GM23338 (cell line): ENCODE measurements at regions not wholly inside any gene's neighbourhood (a gene's known extent, or its start where the extent isn't known, plus 50 kb on each side); places are given as distances from the start of the nearest gene placed in this dataset.

Experiments used
- ATAC-seq: fragments of 200-7000 bp; cut with Tn5 transposase; 3 replicates; pipeline ENCODE4 v1.9.1; 2020
- DNase-seq: peaks from one replicate; pipeline ENCODE4 v3.0.0-alpha.2; 2015; ENCODE audit warnings: low spot score
- H2AFZ ChIP-seq: fragments of 200-600 bp; sonication (generic); 2 replicates; pipeline ENCODE4 v1.8.0; 2016; ENCODE audit warnings: antibody characterized with exemption, mild to moderate bottlenecking, moderate library complexity
- H3F3A ChIP-seq: fragments of 200-600 bp; sonication (generic); replicated peaks from 2 replicates; pipeline ENCODE4 v1.8.0; 2017; ENCODE audit warnings: antibody characterized with exemption, mixed run types, low read depth
- H3K27ac ChIP-seq: fragments of 200-600 bp; sonication (generic); 2 replicates; pipeline ENCODE4 v1.6.1; 2016; ENCODE audit warnings: low read depth
- H3K27me3 ChIP-seq: fragments of 200-600 bp; sonication (generic); 2 replicates; pipeline ENCODE4 v1.8.0; 2016; ENCODE audit warnings: mild to moderate bottlenecking, mixed run types, moderate library complexity; ENCODE audit not compliant: insufficient read depth
- H3K36me3 ChIP-seq: fragments of 200-600 bp; sonication (generic); 2 replicates; pipeline ENCODE4 v1.8.0; 2016; ENCODE audit warnings: mild to moderate bottlenecking; ENCODE audit not compliant: insufficient read depth
- H3K4me1 ChIP-seq: fragments of 200-600 bp; sonication (generic); 2 replicates; pipeline ENCODE4 v1.8.0; 2016; ENCODE audit warnings: mild to moderate bottlenecking, moderate library complexity; ENCODE audit not compliant: insufficient read depth
- H3K4me2 ChIP-seq: fragments of 200-600 bp; sonication (generic); 2 replicates; pipeline ENCODE4 v1.7.1; 2017; ENCODE audit warnings: mixed run types
- H3K4me3 ChIP-seq: fragments of 200-600 bp; sonication (generic); 2 replicates; pipeline ENCODE4 v1.6.1; 2016; ENCODE audit warnings: mixed run types
- H3K79me2 ChIP-seq: fragments of 200-600 bp; sonication (generic); replicated peaks from 2 replicates; pipeline ENCODE4 v1.8.0; 2017; ENCODE audit warnings: mild to moderate bottlenecking; ENCODE audit not compliant: insufficient read depth
- H3K9me2 ChIP-seq: fragments of 200-600 bp; sonication (generic); 2 replicates; pipeline ENCODE4 v1.8.0; 2017; ENCODE audit not compliant: insufficient read depth
- H4K20me1 ChIP-seq: fragments of 200-600 bp; sonication (generic); replicated peaks from 2 replicates; pipeline ENCODE4 v1.8.0; 2017; ENCODE audit warnings: mild to moderate bottlenecking; ENCODE audit not compliant: insufficient read depth
- H3K27ac Mint-ChIP-seq: 2 replicates; pipeline ENCODE4 v1.8.0; 2020; ENCODE audit warnings: inconsistent platforms, mild to moderate bottlenecking, moderate library complexity, mixed read lengths
- H3K27me3 Mint-ChIP-seq: 3 replicates; pipeline ENCODE4 v1.8.0; 2022; ENCODE audit warnings: low read depth, mild to moderate bottlenecking, moderate library complexity, mixed read lengths, inconsistent platforms; ENCODE audit not compliant: insufficient read depth, poor library complexity
- H3K36me3 Mint-ChIP-seq: 3 replicates; pipeline ENCODE4 v1.8.0; 2021; ENCODE audit warnings: low read depth, mild to moderate bottlenecking, inconsistent platforms, moderate library complexity, mixed read lengths
- H3K4me1 Mint-ChIP-seq: 3 replicates; pipeline ENCODE4 v1.8.0; 2020; ENCODE audit warnings: mild to moderate bottlenecking, inconsistent platforms, mixed read lengths
- H3K4me3 Mint-ChIP-seq: 3 replicates; pipeline ENCODE4 v1.8.0; 2021; ENCODE audit warnings: moderate library complexity, mild to moderate bottlenecking, inconsistent platforms, mixed read lengths
- H3K9me3 Mint-ChIP-seq: 3 replicates; pipeline ENCODE4 v1.8.0; 2020; ENCODE audit warnings: moderate library complexity, mild to moderate bottlenecking, inconsistent platforms, mixed read lengths
- CREB1 ChIP-seq: fragments of 250-450 bp; sonication (Bioruptor Pico); IDR thresholded peaks from 2 replicates; pipeline ENCODE4 v1.5.0; 2020; ENCODE audit warnings: low read depth, mild to moderate bottlenecking, moderate library complexity
- JUNB ChIP-seq: IDR thresholded peaks from one replicate; pipeline ENCODE4 v1.6.1; 2016; ENCODE audit warnings: antibody characterized with exemption; ENCODE audit not compliant: unreplicated experiment
- NANOG ChIP-seq: IDR thresholded peaks from 2 replicates; pipeline ENCODE4 v1.6.1; 2016; ENCODE audit warnings: antibody characterized with exemption, borderline replicate concordance
- STAT1 ChIP-seq: IDR thresholded peaks from one replicate; pipeline ENCODE4 v1.6.1; 2016; ENCODE audit warnings: antibody characterized with exemption; ENCODE audit not compliant: unreplicated experiment
- ZNF114 ChIP-seq: fragments of 250-450 bp; sonication (Bioruptor Pico); IDR thresholded peaks from 2 replicates; pipeline ENCODE4 v1.5.0; 2020; ENCODE audit warnings: mild to moderate bottlenecking, moderate library complexity
- ZNF331 ChIP-seq: fragments of 250-450 bp; sonication (Bioruptor Pico); IDR thresholded peaks from 2 replicates; pipeline ENCODE4 v1.5.0; 2020; ENCODE audit warnings: low read depth, mild to moderate bottlenecking, moderate library complexity
- ZNF462 ChIP-seq: fragments of 250-450 bp; sonication (Bioruptor Pico); IDR thresholded peaks from 2 replicates; pipeline ENCODE4 v1.5.0; 2020; ENCODE audit warnings: mild to moderate bottlenecking, moderate library complexity
- TF ChIP-seq, protein P1 (sequence below): IDR thresholded peaks from 2 replicates; pipeline ENCODE4 v1.6.1; 2016; ENCODE audit warnings: antibody characterized with exemption
- TF ChIP-seq, protein P2 (sequence below), 2 experiments: fragments of 200-600 bp in 1 of 2; sonication (generic) in 1 of 2; conservative IDR thresholded peaks; 2 replicates each; pipeline versions ENCODE4 v1.5.1 to v1.6.1; 2016 to 2017; ENCODE audit warnings: antibody characterized with exemption in 2 of 2, low read depth in 2 of 2, mild to moderate bottlenecking in 2 of 2, moderate library complexity in 1 of 2

GRCh38 chr15:62342959-62343358 lies 177.9 kb upstream of the C2CD4B start (continued):
- TF ChIP-seq ZNF462 (CRISPR knock-in tag) (no peak), ZNF331 (CRISPR knock-in tag) (no peak), NANOG (no peak)

DNA sequence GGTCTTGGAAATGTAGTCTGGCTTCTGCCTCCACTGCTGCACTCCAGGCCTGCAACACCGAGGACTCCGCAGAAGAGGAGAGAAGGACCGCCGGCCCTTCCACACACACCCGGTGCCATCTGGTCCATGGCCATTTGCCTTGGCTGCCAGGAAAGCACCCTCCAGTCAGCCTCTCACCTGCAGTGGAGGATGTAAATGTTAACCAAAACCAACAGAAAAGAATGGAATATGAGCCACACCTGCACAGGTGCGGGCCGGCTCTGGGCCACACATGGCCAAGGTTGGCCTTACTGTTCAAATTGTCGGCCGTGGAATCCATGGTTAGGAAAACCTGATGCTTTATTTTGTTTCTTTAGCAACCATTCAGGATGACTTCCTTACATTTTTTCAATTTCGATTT lies 178.3 kb upstream of the C2CD4B start:
- H3K36me3 Mint-ChIP-seq: no peaks in the 10 kb centered on the region
- ATAC-seq: no peak
- TF ChIP-seq JUNB (no peak), ZNF331 (CRISPR knock-in tag) (no peak), CREB1 (CRISPR knock-in tag) (no peak), ZNF114 (CRISPR knock-in tag) (no peak), STAT1 (no peak)
- TF ChIP-seq, protein P1, sequence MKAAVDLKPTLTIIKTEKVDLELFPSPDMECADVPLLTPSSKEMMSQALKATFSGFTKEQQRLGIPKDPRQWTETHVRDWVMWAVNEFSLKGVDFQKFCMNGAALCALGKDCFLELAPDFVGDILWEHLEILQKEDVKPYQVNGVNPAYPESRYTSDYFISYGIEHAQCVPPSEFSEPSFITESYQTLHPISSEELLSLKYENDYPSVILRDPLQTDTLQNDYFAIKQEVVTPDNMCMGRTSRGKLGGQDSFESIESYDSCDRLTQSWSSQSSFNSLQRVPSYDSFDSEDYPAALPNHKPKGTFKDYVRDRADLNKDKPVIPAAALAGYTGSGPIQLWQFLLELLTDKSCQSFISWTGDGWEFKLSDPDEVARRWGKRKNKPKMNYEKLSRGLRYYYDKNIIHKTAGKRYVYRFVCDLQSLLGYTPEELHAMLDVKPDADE: no peak
- TF ChIP-seq, protein P2, sequence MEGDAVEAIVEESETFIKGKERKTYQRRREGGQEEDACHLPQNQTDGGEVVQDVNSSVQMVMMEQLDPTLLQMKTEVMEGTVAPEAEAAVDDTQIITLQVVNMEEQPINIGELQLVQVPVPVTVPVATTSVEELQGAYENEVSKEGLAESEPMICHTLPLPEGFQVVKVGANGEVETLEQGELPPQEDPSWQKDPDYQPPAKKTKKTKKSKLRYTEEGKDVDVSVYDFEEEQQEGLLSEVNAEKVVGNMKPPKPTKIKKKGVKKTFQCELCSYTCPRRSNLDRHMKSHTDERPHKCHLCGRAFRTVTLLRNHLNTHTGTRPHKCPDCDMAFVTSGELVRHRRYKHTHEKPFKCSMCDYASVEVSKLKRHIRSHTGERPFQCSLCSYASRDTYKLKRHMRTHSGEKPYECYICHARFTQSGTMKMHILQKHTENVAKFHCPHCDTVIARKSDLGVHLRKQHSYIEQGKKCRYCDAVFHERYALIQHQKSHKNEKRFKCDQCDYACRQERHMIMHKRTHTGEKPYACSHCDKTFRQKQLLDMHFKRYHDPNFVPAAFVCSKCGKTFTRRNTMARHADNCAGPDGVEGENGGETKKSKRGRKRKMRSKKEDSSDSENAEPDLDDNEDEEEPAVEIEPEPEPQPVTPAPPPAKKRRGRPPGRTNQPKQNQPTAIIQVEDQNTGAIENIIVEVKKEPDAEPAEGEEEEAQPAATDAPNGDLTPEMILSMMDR (conservative IDR thresholded peaks at IDR 0.05; ENCODE audit: low read depth in 2 of 2): no peak

More for the DNA sequence above, 178.3 kb upstream of the C2CD4B start:
- no peak overlapping the region for H3K4me2 ChIP-seq
- no peaks in the 10 kb centered on the region for H3K79me2 ChIP-seq
- no peak overlapping the region for H3K27ac ChIP-seq
- H2AFZ ChIP-seq: no peak overlapping the region
- Mint-ChIP-seq H3K9me3 (no peaks in the 10 kb centered on the region), H3K27ac (no peak overlapping the region), H3K4me1 (peaks cover 5% of the 10 kb centered on the region; the same call in 2 of the 3 replicates), H3K4me3 (no peak overlapping the region), H3K27me3 (peaks cover 11% of the 10 kb centered on the region)
- no peak for DNase-seq
- H4K20me1 ChIP-seq: no peaks in the 10 kb centered on the region
- H3F3A ChIP-seq: no peaks in the 10 kb centered on the region
- no peaks in the 10 kb centered on the region for H3K9me2 ChIP-seq
- H3K4me1 ChIP-seq: no peaks in the 10 kb centered on the region
- no peaks in the 10 kb centered on the region for H3K36me3 ChIP-seq
- H3K27me3 ChIP-seq: no peaks in the 10 kb centered on the region
- no peak overlapping the region for H3K4me3 ChIP-seq
